H9 (cell line): ENCODE measurements at regions not wholly inside any gene's neighbourhood (a gene's known extent, or its start where the extent isn't known, plus 50 kb on each side); places are given as distances from the start of the nearest gene placed in this dataset.
"Not testable (repeated sequence)": the region's sequence is repeated elsewhere in the genome, so short reads cannot be mapped to it uniquely, and the experiment has no call there.

Experiments used
- DNase-seq: peaks from one replicate; pipeline ENCODE4 v3.0.0-alpha.2; 2017
- H2AFZ ChIP-seq: one replicate; pipeline ENCODE4 v1.6.1; 2013; ENCODE audit warnings: mild to moderate bottlenecking, low read length, control low read depth, moderate library complexity
- H2AK5ac ChIP-seq: 2 replicates; pipeline ENCODE4 v1.6.1; 2013; ENCODE audit warnings: low read length, control low read depth, mixed read lengths; ENCODE audit not compliant: insufficient read length
- H2BK120ac ChIP-seq: one replicate; pipeline ENCODE4 v1.6.1; 2013; ENCODE audit warnings: low read depth, mild to moderate bottlenecking, low read length, control low read depth, inconsistent platforms; ENCODE audit not compliant: poor library complexity, severe bottlenecking
- H2BK12ac ChIP-seq: 2 replicates; pipeline ENCODE4 v1.6.1; 2013; ENCODE audit warnings: low read length, control low read depth, mixed read lengths, low read depth; ENCODE audit not compliant: insufficient read length
- H2BK15ac ChIP-seq: 2 replicates; pipeline ENCODE4 v1.6.1; 2013; ENCODE audit warnings: low read depth, low read length, control low read depth
- H2BK20ac ChIP-seq: one replicate; pipeline ENCODE4 v1.6.1; 2013; ENCODE audit warnings: low read depth, mild to moderate bottlenecking, low read length, control low read depth, inconsistent platforms; ENCODE audit not compliant: poor library complexity, severe bottlenecking
- H2BK5ac ChIP-seq: 2 replicates; pipeline ENCODE4 v1.6.1; 2013; ENCODE audit warnings: low read length, control low read depth, mixed read lengths; ENCODE audit not compliant: insufficient read length
- H3K14ac ChIP-seq: 2 replicates; pipeline ENCODE4 v1.6.1; 2013; ENCODE audit warnings: low read length, control low read depth; ENCODE audit not compliant: insufficient read depth
- H3K18ac ChIP-seq: 2 replicates; pipeline ENCODE4 v1.6.1; 2013; ENCODE audit warnings: low read depth, mild to moderate bottlenecking, mixed read lengths, low read length, control low read depth; ENCODE audit not compliant: insufficient read length
- H3K23ac ChIP-seq: 2 replicates; pipeline ENCODE4 v1.6.1; 2013; ENCODE audit warnings: low read length, control low read depth, mixed read lengths, low read depth; ENCODE audit not compliant: insufficient read length
- H3K23me2 ChIP-seq: 2 replicates; pipeline ENCODE4 v1.6.1; 2013; ENCODE audit warnings: low read depth, mild to moderate bottlenecking, mixed read lengths, low read length, control low read depth; ENCODE audit not compliant: insufficient read length, poor library complexity, severe bottlenecking
- H3K27ac ChIP-seq: 2 replicates; pipeline ENCODE4 v1.5.1; 2013; ENCODE audit warnings: low read length, control low read depth, mixed read lengths, low read depth; ENCODE audit not compliant: insufficient read length
- H3K27me3 ChIP-seq: 2 replicates; pipeline ENCODE4 v1.6.1; 2013; ENCODE audit warnings: low read length, control low read depth, inconsistent platforms; ENCODE audit not compliant: insufficient read depth
- H3K4ac ChIP-seq: 2 replicates; pipeline ENCODE4 v1.6.1; 2013; ENCODE audit warnings: low read depth, mild to moderate bottlenecking, control low read depth, inconsistent platforms, low read length, moderate library complexity
- H3K4me1 ChIP-seq: 2 replicates; pipeline ENCODE4 v1.6.1; 2013; ENCODE audit warnings: low read length, control low read depth, inconsistent platforms; ENCODE audit not compliant: insufficient read depth
- H3K4me2 ChIP-seq: 2 replicates; pipeline ENCODE4 v1.6.1; 2013; ENCODE audit warnings: low read length, control low read depth, mixed read lengths; ENCODE audit not compliant: insufficient read length, insufficient read depth
- H3K56ac ChIP-seq: 2 replicates; pipeline ENCODE4 v1.6.1; 2013; ENCODE audit warnings: low read depth, mild to moderate bottlenecking, mixed read lengths, low read length, control low read depth; ENCODE audit not compliant: insufficient read length
- H3K79me1 ChIP-seq: 2 replicates; pipeline ENCODE4 v1.6.1; 2013; ENCODE audit warnings: low read depth, mild to moderate bottlenecking, moderate library complexity, low read length, control low read depth, inconsistent platforms; ENCODE audit not compliant: insufficient read depth, poor library complexity, severe bottlenecking
- H3K79me2 ChIP-seq: 2 replicates; pipeline ENCODE4 v1.6.1; 2013; ENCODE audit warnings: low read length, control low read depth, inconsistent platforms; ENCODE audit not compliant: insufficient read depth
- H3K9ac ChIP-seq: 2 replicates; pipeline ENCODE4 v1.6.1; 2013; ENCODE audit warnings: low read length, control low read depth, mixed read lengths; ENCODE audit not compliant: insufficient read length; ENCODE audit errors: extremely low read depth
- H3K9me3 ChIP-seq: one replicate; pipeline ENCODE4 v1.6.1; 2013; ENCODE audit warnings: low read depth, low read length, inconsistent platforms; ENCODE audit not compliant: control insufficient read depth
- H3T11ph ChIP-seq: one replicate; pipeline ENCODE4 v1.6.1; 2013; ENCODE audit warnings: mild to moderate bottlenecking, low read length, control low read depth, inconsistent platforms
- H4K20me1 ChIP-seq: one replicate; pipeline ENCODE4 v1.6.1; 2013; ENCODE audit not compliant: control insufficient read depth, insufficient read length, insufficient read depth
- H4K5ac ChIP-seq: 2 replicates; pipeline ENCODE4 v1.6.1; 2013; ENCODE audit warnings: low read depth, mild to moderate bottlenecking, mixed read lengths, low read length, control low read depth; ENCODE audit not compliant: insufficient read length
- H4K8ac ChIP-seq: replicated peaks from 2 replicates; pipeline ENCODE4 v1.6.1; 2013; ENCODE audit warnings: low read length, control low read depth, mixed read lengths, low read depth; ENCODE audit not compliant: insufficient read length
- H4K91ac ChIP-seq: 2 replicates; pipeline ENCODE4 v1.6.1; 2013; ENCODE audit warnings: low read depth, mild to moderate bottlenecking, moderate library complexity, mixed read lengths, low read length, control low read depth; ENCODE audit not compliant: insufficient read length
- H3K27ac Mint-ChIP-seq, 3 experiments: 2 replicates in 2 of 3; 3 replicates in 1 of 3; pipeline ENCODE4 v1.8.0; 2020 to 2021; ENCODE audit warnings: mixed read lengths in 3 of 3, mild to moderate bottlenecking in 1 of 3, moderate library complexity in 1 of 3
- H3K27me3 Mint-ChIP-seq: 2 replicates; pipeline ENCODE4 v1.8.0; 2021; ENCODE audit warnings: low read depth, mild to moderate bottlenecking, moderate library complexity, mixed read lengths
- H3K36me3 Mint-ChIP-seq, 3 experiments: 2 replicates in 2 of 3; 3 replicates in 1 of 3; pipeline ENCODE4 v1.8.0; 2020 to 2021; ENCODE audit warnings: low read depth in 3 of 3, mixed read lengths in 3 of 3; ENCODE audit not compliant: insufficient read depth in 1 of 3
- H3K4me1 Mint-ChIP-seq, 2 experiments: 2 replicates each; pipeline ENCODE4 v1.8.0; 2020; ENCODE audit warnings: mixed read lengths in 2 of 2
- H3K4me3 Mint-ChIP-seq, 2 experiments: 2 replicates in 1 of 2; 3 replicates in 1 of 2; pipeline ENCODE4 v1.8.0; 2020 to 2021; ENCODE audit warnings: mild to moderate bottlenecking in 2 of 2, mixed read lengths in 2 of 2, moderate library complexity in 1 of 2
- H3K9me3 Mint-ChIP-seq, 2 experiments: 2 replicates in 1 of 2; 3 replicates in 1 of 2; pipeline ENCODE4 v1.8.0; 2020; ENCODE audit warnings: mild to moderate bottlenecking in 2 of 2, mixed read lengths in 2 of 2, moderate library complexity in 1 of 2
- WGBS: extraction: QIAGEN DNeasy Blood & Tissue Kit; methylation state at CpG from one replicate; pipeline ENCODE4 v1.1.7; 2013; ENCODE audit warnings: missing lambda C conversion rate, low lambda C conversion rate, mixed read lengths; ENCODE audit not compliant: insufficient read length; ENCODE audit errors: extremely low coverage; 5-methylcytosine and 5-hydroxymethylcytosine counted together

- H3K56ac ChIP-seq, H2AK5ac ChIP-seq, H2BK5ac ChIP-seq, H2AFZ ChIP-seq, H3K27me3 ChIP-seq, H3K79me1 ChIP-seq, H4K8ac ChIP-seq, H4K91ac ChIP-seq, H3K27ac ChIP-seq, H3K4me1 ChIP-seq, H3K4me2 ChIP-seq, DNase-seq, H2BK120ac ChIP-seq, H3K23ac ChIP-seq, H3K27ac Mint-ChIP-seq, H4K20me1 ChIP-seq, H2BK15ac ChIP-seq, H2BK12ac ChIP-seq, H3K4me1 Mint-ChIP-seq, H3K9ac ChIP-seq, H4K5ac ChIP-seq, H3K4ac ChIP-seq, H3K18ac ChIP-seq, H3K14ac ChIP-seq, H3K4me3 Mint-ChIP-seq, H3K23me2 ChIP-seq, H3T11ph ChIP-seq, H3K79me2 ChIP-seq, H2BK20ac ChIP-seq: not testable (repeated sequence)
- H3K27me3 Mint-ChIP-seq: peaks cover 18% of the 10 kb centered on the region
- H3K36me3 Mint-ChIP-seq: peaks cover 18 to 42% (median 38%) of the 10 kb centered on the region in 3 experiments
- WGBS: no CpG with 5 or more reads among the region's 4 CpGs
- H3K9me3 ChIP-seq: peaks cover 53% of the 10 kb centered on the region
- H3K9me3 Mint-ChIP-seq: peaks cover 75 to 82% of the 10 kb centered on the region in 2 experiments
Observed at GRCh38 chr22:11026541-11026940, 4501.5 kb upstream of the OR11H1 start.

GRCh38 chr22:11027064-11027463 is 4500.9 kb upstream of the OR11H1 start:
- Mint-ChIP-seq H3K36me3 (peaks cover 23 to 44% (median 41%) of the 10 kb centered on the region in 3 experiments), H3K9me3 (peaks cover 80 to 86% of the 10 kb centered on the region in 2 experiments), H3K27me3 (peaks cover 18% of the 10 kb centered on the region)
- H3K4ac ChIP-seq, H3K4me3 Mint-ChIP-seq, DNase-seq, H2AK5ac ChIP-seq, H4K91ac ChIP-seq, H3K14ac ChIP-seq, H2BK12ac ChIP-seq, H3K56ac ChIP-seq, H3T11ph ChIP-seq, H3K4me1 Mint-ChIP-seq, H3K23me2 ChIP-seq, H3K79me2 ChIP-seq, H2AFZ ChIP-seq, H2BK120ac ChIP-seq, H3K4me2 ChIP-seq, H4K8ac ChIP-seq, H3K27ac Mint-ChIP-seq, H3K23ac ChIP-seq, H2BK20ac ChIP-seq, H3K27me3 ChIP-seq, H2BK5ac ChIP-seq, H2BK15ac ChIP-seq, H3K9ac ChIP-seq, H3K79me1 ChIP-seq, H4K5ac ChIP-seq, H4K20me1 ChIP-seq, H3K18ac ChIP-seq, H3K4me1 ChIP-seq, H3K27ac ChIP-seq: not testable (repeated sequence)
- no CpG with 5 or more reads among the region's 9 CpGs for WGBS
- H3K9me3 ChIP-seq: peaks cover 58% of the 10 kb centered on the region
